GM18511 (cell line): ENCODE measurements at regions not wholly inside any gene's neighbourhood (a gene's known extent, or its start where the extent isn't known, plus 50 kb on each side); places are given as distances from the start of the nearest gene placed in this dataset.

ENCODE experiments used
- ATAC-seq: cut with Tn5 transposase; IDR thresholded peaks from one replicate; pipeline ENCODE4 v1.9.1; 2021; ENCODE audit warnings: mild to moderate bottlenecking, moderate library complexity; ENCODE audit not compliant: unreplicated experiment

GRCh38 chr2:176467595-176467994 lies 198.4 kb downstream of the MTX2 start:
- no peak for ATAC-seq

- no peak for ATAC-seq
These were observed 199.3 kb downstream of the MTX2 start for GRCh38 chr2:176468457-176469113.

GRCh38 chr2:176470713-176471112 lies 201.5 kb downstream of the MTX2 start:
- no peak for ATAC-seq

GRCh38 chr2:176471949-176472348 lies 202.7 kb downstream of the MTX2 start:
- ATAC-seq: no peak

- ATAC-seq: peak; percentile 84
These were observed 203.9 kb downstream of the MTX2 start for GRCh38 chr2:176473177-176473576.

GRCh38 chr2:176473851-176474250 lies 204.6 kb downstream of the MTX2 start:
- no peak for ATAC-seq

DNA sequence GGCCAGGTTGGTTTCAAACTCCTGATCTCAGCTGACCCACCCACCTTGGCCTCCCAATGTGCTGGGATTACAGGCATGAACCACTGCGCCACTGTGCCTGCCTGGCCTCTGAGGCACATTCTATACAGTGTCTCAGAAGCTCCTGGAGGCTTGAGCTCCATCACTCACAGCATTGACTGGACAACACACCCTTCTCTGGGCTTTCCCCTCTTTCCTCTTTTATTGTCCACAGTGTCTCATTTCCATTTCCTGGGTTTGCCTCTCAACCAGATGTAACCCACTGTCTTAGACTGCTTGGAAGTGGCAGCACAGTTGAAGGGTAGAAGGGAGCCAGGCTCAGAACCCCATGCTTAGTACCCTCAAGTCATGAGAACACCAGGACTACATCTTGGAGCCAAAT lies 208.1 kb downstream of the MTX2 start:
- ATAC-seq: no peak

DNA sequence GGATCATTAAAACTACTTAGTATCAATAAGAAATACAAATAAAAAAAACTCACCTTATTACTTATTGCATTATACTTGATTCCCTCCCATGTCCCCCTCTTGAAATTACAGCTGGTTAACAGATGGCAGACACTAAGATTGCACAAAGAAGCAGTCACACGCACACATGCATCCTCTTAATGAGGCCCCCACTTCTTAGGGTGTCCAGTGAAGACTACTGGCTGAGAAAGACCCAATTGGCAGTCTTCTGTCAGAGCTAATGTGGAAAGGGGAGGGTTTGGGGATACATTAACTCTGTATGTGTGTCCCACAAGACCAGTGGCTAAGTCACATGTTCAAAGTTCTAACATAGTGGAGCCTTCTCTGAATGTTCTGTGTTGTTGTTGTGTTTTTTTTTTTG lies 210.7 kb downstream of the MTX2 start:
- no peak for ATAC-seq

DNA sequence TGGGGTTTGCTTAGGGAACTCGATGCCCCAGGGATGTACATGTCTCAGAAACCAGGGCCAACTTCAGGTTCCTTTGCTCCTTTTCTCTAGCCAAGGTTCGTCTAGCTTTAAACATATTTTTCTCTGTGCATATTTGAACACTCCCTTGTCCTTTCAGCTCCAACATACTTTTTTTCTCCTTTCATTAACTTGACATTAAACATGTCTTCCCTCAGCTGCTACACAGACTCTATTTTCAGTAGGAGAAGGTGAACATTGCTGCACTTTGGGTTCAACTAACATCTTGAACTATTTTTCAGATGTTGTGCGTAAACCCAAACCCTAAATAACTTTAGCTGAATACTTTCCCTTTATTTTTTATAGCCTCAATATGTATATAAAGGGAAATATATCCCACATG lies 212.9 kb downstream of the MTX2 start:
- no peak for ATAC-seq

GRCh38 chr2:176483476-176483875 lies 214.2 kb downstream of the MTX2 start:
- no peak for ATAC-seq

- no peak for ATAC-seq
These were observed 214.8 kb downstream of the MTX2 start for GRCh38 chr2:176483901-176484568.

DNA sequence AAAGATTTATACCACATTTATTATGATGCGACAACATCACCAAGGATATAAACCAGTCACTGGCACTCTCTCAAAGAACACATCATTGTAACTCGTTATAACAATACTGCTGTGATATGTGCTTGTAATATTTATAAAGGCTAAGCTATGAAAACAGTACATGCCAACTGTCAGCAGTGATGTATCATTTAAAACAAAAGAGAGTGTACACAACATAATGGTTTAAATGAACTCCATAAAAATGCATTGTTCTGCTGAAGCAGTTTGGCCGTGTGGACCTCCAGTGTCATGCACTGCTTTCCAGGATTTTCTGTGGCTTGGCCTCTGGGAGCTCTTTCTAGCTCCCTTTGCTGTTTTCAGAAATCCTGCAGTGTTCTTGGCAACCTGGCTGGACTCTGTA lies 215.6 kb downstream of the MTX2 start:
- ATAC-seq: no peak

DNA sequence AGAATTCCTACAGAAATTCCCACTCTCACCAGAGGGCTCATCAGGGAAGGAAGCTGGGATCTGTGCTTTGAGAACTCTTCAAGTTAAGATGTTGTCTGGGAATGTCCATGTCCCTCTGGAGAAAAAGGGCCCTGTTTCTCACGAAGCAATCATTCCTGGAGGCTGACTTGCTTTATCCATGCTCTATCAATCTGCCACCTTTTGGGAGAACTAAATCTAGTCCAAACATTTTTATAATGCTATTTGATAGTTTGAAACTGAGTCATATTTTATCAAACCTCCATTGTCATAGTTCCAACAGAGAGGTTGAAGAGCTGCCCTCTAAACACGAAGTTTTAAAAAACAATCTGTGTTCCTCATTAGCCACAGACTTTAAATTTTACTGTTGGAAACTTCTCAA lies 219.2 kb downstream of the MTX2 start:
- ATAC-seq: no peak

GRCh38 chr2:176490061-176490861 lies 221.0 kb downstream of the MTX2 start:
- no peak for ATAC-seq

- peak; percentile 86 for ATAC-seq
These were observed 222.1 kb downstream of the MTX2 start for GRCh38 chr2:176491172-176491904.

DNA sequence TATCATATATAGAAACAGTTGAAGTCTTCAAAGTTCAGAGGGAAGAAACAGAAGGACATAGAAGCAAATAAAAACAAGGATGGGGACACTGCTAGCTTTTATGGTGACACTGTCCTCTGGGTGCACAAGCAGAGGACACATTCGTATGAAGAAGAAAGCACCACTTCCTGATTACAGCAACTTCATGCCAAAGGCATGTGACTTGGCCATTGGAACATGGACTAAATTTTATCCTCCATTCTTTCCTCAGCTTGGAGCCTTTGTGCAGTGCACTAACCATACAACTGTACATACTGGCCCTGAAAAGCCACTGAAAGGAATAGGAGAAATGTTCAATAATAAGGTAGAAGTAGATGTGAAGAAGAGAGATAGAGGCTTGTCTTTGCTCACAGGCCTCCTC lies 223.3 kb downstream of the MTX2 start:
- ATAC-seq: no peak

GRCh38 chr2:176493226-176493825 lies 224.1 kb downstream of the MTX2 start:
- ATAC-seq: peak; percentile 61

GRCh38 chr2:176493909-176494308 lies 224.7 kb downstream of the MTX2 start:
- ATAC-seq: no peak

- no peak for ATAC-seq
These were observed 225.7 kb downstream of the MTX2 start for GRCh38 chr2:176494949-176495353.

DNA sequence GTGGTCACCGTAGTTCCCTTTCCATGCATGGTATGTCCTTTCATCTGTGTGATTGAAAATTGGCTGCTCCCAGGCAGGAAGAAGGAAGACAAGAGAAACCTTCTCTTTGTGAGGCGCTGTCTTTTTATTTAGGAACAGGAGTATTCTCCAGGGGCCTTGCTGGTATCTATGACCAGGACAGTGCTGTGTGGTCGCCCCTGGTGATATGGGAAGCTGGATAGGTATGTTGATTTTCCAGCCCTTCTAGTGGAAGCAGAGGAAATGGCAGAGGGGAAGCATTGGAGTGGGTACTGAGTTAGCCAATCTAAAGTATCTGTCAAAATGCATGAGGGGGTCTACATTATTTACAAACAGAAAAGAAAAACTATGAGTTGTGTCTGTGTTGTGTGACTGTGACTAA lies 226.6 kb downstream of the MTX2 start:
- ATAC-seq: no peak

GRCh38 chr2:176496761-176497160 lies 227.5 kb downstream of the MTX2 start:
- ATAC-seq: no peak
